GM12878 (cell line): ENCODE measurements at regions not wholly inside any gene's neighbourhood (a gene's known extent, or its start where the extent isn't known, plus 50 kb on each side); places are given as distances from the start of the nearest gene placed in this dataset.

ENCODE experiments used
- ATAC-seq: fragments of 200-7000 bp; cut with Tn5 transposase; 3 replicates; pipeline ENCODE4 v1.9.1; 2020; ENCODE audit warnings: mild to moderate bottlenecking, moderate library complexity
- BruUV-seq: library from RNA; stranded (reverse); fragments of 400-500 nt; replicated peaks from 2 replicates; lab custom pipeline; 2021; lab: Mats Ljungman, UMichigan
- CTCF ChIA-PET: fragments of 300-600 bp; sonication (Branson Sonifier 250); formaldehyde crosslinking; extraction: SDS; loops from one replicate; lab custom pipeline; 2021; ENCODE audit warnings: inconsistent platforms; lab: Yijun Ruan, JAX
- POLR2A ChIA-PET: fragments of 350-600 bp; formaldehyde crosslinking; extraction: SDS; loops from one replicate; lab custom pipeline; 2021; ENCODE audit warnings: inconsistent platforms; lab: Charles Lee
- RAD21 ChIA-PET: fragments of 300-600 bp; sonication (Branson Sonifier 250); formaldehyde crosslinking; loops from one replicate; lab custom pipeline; 2023; ENCODE audit warnings: antibody characterized with exemption; ENCODE audit not compliant: unreplicated experiment; lab: Charles Lee
- SMC1A ChIA-PET: fragments of 300-600 bp; sonication (Branson Sonifier 250); formaldehyde crosslinking; loops from one replicate; lab custom pipeline; 2023; ENCODE audit not compliant: unreplicated experiment, uncharacterized antibody; lab: Charles Lee
- DNase-seq: peaks from one replicate; pipeline ENCODE4 v3.0.0-alpha.2; 2011; ENCODE audit warnings: low read depth, low spot score
- FAIRE-seq: peaks from 3 replicates; lab custom pipeline; 2011; peaks lifted over from hg19 to GRCh38; lab: Jason Lieb, UNC
- H2AFZ ChIP-seq: 2 replicates; pipeline ENCODE4 v1.6.0; 2011; ENCODE audit warnings: low read depth, low read length, control low read depth; ENCODE audit not compliant: control insufficient read depth
- H3K27ac ChIP-seq: 2 replicates; pipeline ENCODE4 v1.5.1; 2011; ENCODE audit warnings: control low read depth; ENCODE audit not compliant: control insufficient read depth, insufficient read depth
- H3K27me3 ChIP-seq, 2 experiments: replicated peaks in 1 of 2; 2 replicates each; pipeline versions ENCODE4 v1.6.0 to v1.6.1; 2011; ENCODE audit warnings: low read length in 1 of 2; ENCODE audit not compliant: control insufficient read depth in 2 of 2, insufficient read depth in 2 of 2
- H3K36me3 ChIP-seq, 2 experiments: 2 replicates each; pipeline ENCODE4 v1.5.1; 2011; ENCODE audit warnings: low read length in 1 of 2; ENCODE audit not compliant: control insufficient read depth in 2 of 2, insufficient read depth in 2 of 2
- H3K4me1 ChIP-seq: 2 replicates; pipeline ENCODE4 v1.6.1; 2011; ENCODE audit warnings: mild to moderate bottlenecking, low read length, moderate library complexity, mixed read lengths; ENCODE audit not compliant: control insufficient read depth, insufficient read depth
- H3K4me2 ChIP-seq: 2 replicates; pipeline ENCODE4 v1.6.0; 2011; ENCODE audit warnings: control low read depth; ENCODE audit not compliant: control insufficient read depth, insufficient read depth
- H3K4me3 ChIP-seq: fragments of 200-600 bp; sonication (generic); 2 replicates; pipeline ENCODE4 v1.5.1; 2016
- H3K79me2 ChIP-seq: 2 replicates; pipeline ENCODE4 v1.6.0; 2011; ENCODE audit warnings: low read length; ENCODE audit not compliant: control insufficient read depth, insufficient read depth
- H3K9ac ChIP-seq: 2 replicates; pipeline ENCODE4 v1.8.0; 2011; ENCODE audit warnings: low read length, control low read depth, mixed read lengths; ENCODE audit not compliant: control insufficient read depth, insufficient read depth
- H3K9me3 ChIP-seq: replicated peaks from 3 replicates; pipeline ENCODE4 v1.5.1; 2011; ENCODE audit warnings: mild to moderate bottlenecking, low read length; ENCODE audit not compliant: control insufficient read depth, insufficient read depth
- H4K20me1 ChIP-seq: 2 replicates; pipeline ENCODE4 v1.6.0; 2011; ENCODE audit not compliant: control insufficient read depth, insufficient read depth
- ASH2L ChIP-seq: fragments of 300-600, 200-600 bp; sonication (generic); IDR thresholded peaks from 2 replicates; pipeline ENCODE4 v1.6.1; 2017; ENCODE audit warnings: low read depth, mild to moderate bottlenecking, borderline replicate concordance
- HDAC2 ChIP-seq: fragments of 200-600 bp; sonication (generic); IDR thresholded peaks from 2 replicates; pipeline ENCODE4 v1.6.1; 2017
- JUNB ChIP-seq: IDR thresholded peaks from 2 replicates; pipeline ENCODE4 v1.6.1; 2016; ENCODE audit warnings: antibody characterized with exemption, mild to moderate bottlenecking
- PBX3 ChIP-seq: IDR thresholded peaks from 2 replicates; pipeline ENCODE4 v1.6.1; 2011; ENCODE audit warnings: mild to moderate bottlenecking, low read depth, low read length, moderate library complexity; ENCODE audit not compliant: insufficient replicate concordance
- TAF1 ChIP-seq: IDR thresholded peaks from 2 replicates; pipeline ENCODE4 v1.6.1; 2011; ENCODE audit warnings: mild to moderate bottlenecking, low read depth, low read length, borderline replicate concordance
- TCF3 ChIP-seq: IDR thresholded peaks from 2 replicates; pipeline ENCODE4 v1.6.1; 2012; ENCODE audit warnings: low read depth, mild to moderate bottlenecking, low read length, borderline replicate concordance; ENCODE audit not compliant: insufficient read depth
- TCF7 ChIP-seq: IDR thresholded peaks from 2 replicates; pipeline ENCODE4 v1.6.1; 2014; ENCODE audit warnings: antibody characterized with exemption, borderline replicate concordance
- ZNF592 ChIP-seq: fragments of 450-650 bp; IDR thresholded peaks from 2 replicates; pipeline ENCODE4 v1.6.1; 2017; ENCODE audit warnings: mild to moderate bottlenecking, moderate library complexity
- ZZZ3 ChIP-seq: IDR thresholded peaks from 2 replicates; pipeline ENCODE4 v1.6.1; 2011; ENCODE audit warnings: low read depth; ENCODE audit not compliant: control insufficient read depth, insufficient read length
- WGBS: methylation state at CpG from one replicate; pipeline ENCODE4 v1.1.6; 2016; ENCODE audit warnings: low lambda C conversion rate; ENCODE audit not compliant: insufficient replicate concordance, insufficient coverage; ENCODE audit errors: missing lambda C conversion rate; 5-methylcytosine and 5-hydroxymethylcytosine counted together
- in situ Hi-C: fragments of 300-500 bp; cut with MboI; formaldehyde crosslinking; loops from 9 replicates; pipeline ENCODE4 v1.14.3; 2018; ENCODE audit warnings: mixed read lengths
- intact Hi-C: fragments of 100-400 bp; cut with micrococcal nuclease; formaldehyde crosslinking; loops from one replicate; pipeline ENCODE4 v1.14.2; 2022; ENCODE audit not compliant: unreplicated experiment
- TF ChIP-seq, protein P1 (sequence below): fragments of 150-350 bp; IDR thresholded peaks from 2 replicates; pipeline ENCODE4 v1.6.1; 2016; ENCODE audit warnings: low read depth, low read length

DNA sequence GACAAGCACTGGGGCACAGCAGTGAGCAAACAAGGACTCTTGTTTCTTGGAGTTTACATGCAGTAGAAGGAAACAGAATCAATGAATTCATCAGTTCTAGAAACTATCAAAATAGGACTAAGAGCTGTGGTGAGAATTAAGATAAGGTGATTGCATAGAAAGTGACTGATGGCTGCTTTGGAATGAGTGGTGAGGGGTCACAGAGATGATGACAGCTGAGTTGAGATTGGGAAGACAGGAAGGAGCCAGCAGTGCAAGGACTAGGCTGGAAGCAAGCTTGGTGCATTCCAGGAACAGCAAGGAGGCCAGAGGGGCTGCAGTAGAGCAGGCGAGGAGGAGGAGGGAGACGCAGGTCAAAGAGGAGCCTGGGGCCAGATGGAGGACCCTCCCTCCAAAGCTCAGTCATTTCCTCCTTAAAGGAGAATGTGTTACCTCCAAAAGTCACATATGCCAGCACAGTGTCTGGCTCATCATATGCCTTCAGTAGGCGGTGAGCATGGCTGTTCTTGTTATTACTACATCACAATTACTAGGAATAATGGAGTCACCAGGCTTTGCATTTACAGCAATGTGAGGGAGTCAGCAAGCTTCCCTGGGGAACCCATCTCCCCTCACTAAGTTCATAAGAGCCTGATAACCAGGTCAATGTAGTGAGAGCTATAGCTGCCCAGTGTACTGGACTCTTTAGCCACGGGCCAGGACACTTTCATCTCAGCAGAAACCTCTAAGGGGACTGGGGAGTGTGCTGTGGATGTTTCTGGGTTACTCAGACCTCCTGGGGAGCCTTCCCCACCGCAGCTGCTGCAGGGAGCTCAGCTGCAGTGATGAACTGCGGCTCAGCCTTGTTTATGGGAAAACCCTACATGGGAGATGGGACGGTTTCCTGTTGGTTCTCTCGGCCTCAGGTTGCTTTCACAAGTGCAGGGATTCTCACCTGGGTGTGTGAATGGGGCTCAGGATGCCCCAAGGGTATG is 157.2 kb downstream of the SEC14L1 start:
- Histone ChIP-seq H3K27me3 (no peaks in the 10 kb centered on the region), H3K27ac (no peak overlapping the region), H3K36me3 (peaks cover 0 to 2% of the 10 kb centered on the region in 2 experiments; a peak in 2 of 4 replicates), H2AFZ (no peak overlapping the region), H3K9ac (no peak overlapping the region), H3K4me3 (no peak overlapping the region), H3K9me3 (no peaks in the 10 kb centered on the region), H3K4me1 (no peaks in the 10 kb centered on the region), H4K20me1 (peaks cover 4% of the 10 kb centered on the region), H3K79me2 (no peaks in the 10 kb centered on the region), H3K4me2 (no peak overlapping the region)
- FAIRE-seq (no peak), ATAC-seq (no peak), DNase-seq (no peak)
- 57% methylated on average over 8 of the region's 8 CpGs for WGBS
- ChIA-PET CTCF (interaction anchor here (1.4 kb wide), 1 partner anchor 102 kb away, joined by 3 read pairs; no protein-coding TSS in a partner anchor), RAD21 (no interaction called here), SMC1A (no interaction called here), POLR2A (no interaction called here)
- TF ChIP-seq ZNF592 (no peak), ASH2L (no peak), JUNB (no peak), HDAC2 (no peak), TCF3 (no peak), TAF1 (no peak), ZZZ3 (no peak), PBX3 (no peak), TCF7 (no peak)
- TF ChIP-seq, protein P1, sequence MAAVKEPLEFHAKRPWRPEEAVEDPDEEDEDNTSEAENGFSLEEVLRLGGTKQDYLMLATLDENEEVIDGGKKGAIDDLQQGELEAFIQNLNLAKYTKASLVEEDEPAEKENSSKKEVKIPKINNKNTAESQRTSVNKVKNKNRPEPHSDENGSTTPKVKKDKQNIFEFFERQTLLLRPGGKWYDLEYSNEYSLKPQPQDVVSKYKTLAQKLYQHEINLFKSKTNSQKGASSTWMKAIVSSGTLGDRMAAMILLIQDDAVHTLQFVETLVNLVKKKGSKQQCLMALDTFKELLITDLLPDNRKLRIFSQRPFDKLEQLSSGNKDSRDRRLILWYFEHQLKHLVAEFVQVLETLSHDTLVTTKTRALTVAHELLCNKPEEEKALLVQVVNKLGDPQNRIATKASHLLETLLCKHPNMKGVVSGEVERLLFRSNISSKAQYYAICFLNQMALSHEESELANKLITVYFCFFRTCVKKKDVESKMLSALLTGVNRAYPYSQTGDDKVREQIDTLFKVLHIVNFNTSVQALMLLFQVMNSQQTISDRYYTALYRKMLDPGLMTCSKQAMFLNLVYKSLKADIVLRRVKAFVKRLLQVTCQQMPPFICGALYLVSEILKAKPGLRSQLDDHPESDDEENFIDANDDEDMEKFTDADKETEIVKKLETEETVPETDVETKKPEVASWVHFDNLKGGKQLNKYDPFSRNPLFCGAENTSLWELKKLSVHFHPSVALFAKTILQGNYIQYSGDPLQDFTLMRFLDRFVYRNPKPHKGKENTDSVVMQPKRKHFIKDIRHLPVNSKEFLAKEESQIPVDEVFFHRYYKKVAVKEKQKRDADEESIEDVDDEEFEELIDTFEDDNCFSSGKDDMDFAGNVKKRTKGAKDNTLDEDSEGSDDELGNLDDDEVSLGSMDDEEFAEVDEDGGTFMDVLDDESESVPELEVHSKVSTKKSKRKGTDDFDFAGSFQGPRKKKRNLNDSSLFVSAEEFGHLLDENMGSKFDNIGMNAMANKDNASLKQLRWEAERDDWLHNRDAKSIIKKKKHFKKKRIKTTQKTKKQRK, result no peak
- intact Hi-C loops, result no loop called here
- in situ Hi-C loops, result no loop called here
- no TSS peak for BruUV-seq
